T-helper 1 cell (primary cell): ENCODE measurements at regions not wholly inside any gene's neighbourhood (a gene's known extent, or its start where the extent isn't known, plus 50 kb on each side); places are given as distances from the start of the nearest gene placed in this dataset.

Source experiments
- DNase-seq, 5 donors: peaks; one replicate each; pipeline ENCODE4 v3.0.0-alpha.2; 2012 to 2020

DNA sequence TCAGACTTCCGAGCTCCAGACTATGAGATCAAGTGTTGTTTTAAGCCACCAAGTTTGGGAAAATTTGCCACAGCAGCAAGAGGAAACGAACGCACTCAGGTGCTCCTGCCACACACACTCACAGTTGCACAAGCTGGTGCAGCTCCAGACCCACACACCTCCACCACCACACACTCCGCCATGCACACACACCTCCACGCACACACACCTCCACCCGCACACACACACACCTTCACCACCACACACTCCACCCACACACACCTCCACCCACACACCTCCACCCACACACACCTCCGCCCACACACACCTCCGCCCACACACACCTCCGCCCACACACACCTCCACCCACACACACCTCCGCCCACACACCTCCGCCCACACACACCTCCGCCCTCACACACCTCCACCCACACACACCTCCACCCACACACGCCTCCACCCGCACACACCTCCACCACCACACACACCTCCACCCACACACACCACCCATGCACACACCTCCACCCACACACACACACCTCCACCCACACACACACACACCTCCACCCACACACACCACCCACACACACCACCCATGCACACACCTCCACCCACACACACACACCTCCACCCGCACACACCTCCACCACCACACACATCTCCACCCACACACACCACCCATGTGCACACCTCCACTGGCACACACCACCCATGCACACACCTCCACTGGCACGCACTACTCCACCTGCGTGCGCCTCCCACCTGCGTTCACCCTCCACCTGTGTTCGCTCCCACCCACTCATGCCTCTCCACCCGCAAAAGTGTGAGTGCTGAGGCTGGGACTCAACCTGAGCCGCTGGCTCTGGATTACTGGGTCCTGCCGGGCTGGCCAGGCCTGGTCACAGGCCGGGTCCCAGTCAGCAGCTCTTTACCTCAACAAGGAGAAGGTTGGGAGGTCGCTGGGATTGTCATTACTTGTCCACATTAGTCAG lies 175.6 kb downstream of the BMP7 start:
- no peak for DNase-seq

GRCh38 chr20:57091748-57092111 lies 174.7 kb downstream of the BMP7 start:
- DNase-seq = no peak

DNA sequence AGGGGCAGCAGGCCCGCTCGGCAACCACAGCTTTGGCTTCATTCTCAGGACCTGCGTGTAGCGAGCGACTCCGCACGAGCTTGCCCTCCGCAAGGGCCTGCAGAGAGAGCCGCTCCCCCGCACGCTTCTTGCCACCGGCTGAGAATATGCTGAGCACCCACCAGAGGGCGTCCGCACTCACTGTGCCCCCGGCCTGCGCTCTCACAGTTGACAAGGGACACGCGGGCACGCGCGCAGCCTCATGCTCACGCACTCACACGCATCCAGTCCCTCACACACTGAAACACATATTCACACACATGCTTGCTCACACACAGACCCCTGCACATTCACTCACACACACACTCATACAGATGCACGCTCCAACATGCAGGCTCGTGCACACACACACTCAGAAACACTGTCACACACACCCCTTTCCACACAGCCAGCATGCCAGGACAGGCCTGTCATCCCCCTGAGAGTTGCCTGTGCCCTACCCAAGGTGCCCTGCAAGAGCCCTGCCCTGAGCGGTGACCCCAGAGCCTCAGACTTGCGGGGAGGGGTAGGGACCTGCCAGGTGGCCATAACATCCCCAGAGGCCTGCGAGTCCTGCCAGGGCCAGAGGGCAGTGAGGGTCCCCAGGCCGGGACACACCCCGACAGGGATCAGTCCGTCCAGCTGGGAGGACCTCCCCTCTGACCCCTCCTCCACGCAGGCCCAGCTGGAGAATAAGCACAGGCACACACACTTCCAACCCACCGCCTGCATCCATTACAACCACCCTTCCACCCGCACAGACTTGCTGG lies 174.1 kb downstream of the BMP7 start:
- DNase-seq = peak in 3 of 5 donors; percentile 25 to 49 (median 32)

GRCh38 chr20:57092900-57093530 lies 173.4 kb downstream of the BMP7 start:
- no peak for DNase-seq

- no peak for DNase-seq
Observed at GRCh38 chr20:57093766-57094165, 172.7 kb downstream of the BMP7 start.

DNA sequence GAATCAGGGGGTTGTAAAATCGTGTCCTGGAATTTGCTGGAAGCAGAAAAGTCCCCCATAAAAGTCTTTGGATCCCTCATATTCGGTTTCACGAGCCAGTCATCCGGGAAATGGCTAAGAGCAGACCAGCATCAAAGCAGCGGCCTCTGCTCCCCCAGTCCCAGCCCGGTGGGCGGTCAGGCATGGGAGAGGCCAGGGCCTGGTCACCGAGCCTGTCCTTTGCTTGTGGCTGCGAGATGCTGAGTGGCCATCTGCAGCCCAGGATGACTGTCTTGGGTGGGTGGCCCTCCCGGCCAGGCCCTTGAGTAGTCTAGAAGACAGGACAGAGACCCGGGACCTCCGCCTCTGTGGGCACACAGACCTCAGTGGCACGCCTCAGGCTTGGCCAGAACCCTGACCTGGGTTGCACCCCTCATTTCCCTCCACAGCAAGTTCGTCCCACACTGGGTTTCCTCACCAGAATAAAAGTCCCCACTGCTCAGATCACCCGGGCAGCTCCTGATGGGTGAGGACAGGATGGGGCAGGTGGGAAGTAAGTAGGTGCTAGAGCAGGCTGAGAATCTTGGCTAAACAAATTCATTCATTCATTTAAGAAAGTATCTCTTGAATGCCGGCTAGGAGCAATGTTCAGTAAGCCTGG lies 172.1 kb downstream of the BMP7 start:
- no peak for DNase-seq

DNA sequence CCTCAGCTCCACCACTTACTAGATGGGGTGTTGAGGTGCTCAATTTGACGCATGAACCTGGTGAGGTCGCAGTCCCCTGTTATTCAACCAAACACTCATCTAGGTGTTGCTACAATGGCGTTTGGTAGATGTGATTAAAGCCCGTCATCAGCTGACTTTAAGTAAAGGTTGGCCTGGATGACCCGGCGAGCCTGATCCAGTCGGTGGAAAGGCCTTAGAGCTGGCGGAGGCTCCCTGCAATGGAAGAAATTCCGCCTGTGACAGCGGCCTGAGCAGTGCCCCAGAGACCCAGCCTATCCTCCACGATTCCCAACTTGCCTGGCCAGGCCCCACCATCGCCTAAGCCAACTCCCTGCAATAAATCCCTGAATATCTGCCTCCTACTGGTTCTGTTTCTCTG lies 171.4 kb downstream of the BMP7 start:
- DNase-seq = no peak

DNA sequence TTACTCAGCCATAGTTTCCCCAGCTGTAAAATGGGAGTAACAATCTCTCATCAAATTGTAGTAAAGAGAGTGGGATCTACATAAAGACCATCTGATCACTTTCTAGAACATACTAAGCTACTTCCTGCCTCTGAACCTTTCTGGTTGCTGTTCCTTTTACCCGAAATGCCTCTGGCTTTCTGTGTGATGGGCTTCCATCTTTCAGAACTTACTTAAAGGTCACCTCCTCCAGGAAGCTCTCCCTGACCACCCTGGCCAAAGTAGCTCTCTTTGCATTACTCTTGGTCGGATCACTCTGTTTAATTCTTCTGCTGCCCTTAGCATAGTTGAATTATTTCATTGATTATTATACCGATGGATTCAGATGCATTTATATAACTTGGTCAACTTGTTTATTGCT lies 171.0 kb downstream of the BMP7 start:
- no peak for DNase-seq

DNA sequence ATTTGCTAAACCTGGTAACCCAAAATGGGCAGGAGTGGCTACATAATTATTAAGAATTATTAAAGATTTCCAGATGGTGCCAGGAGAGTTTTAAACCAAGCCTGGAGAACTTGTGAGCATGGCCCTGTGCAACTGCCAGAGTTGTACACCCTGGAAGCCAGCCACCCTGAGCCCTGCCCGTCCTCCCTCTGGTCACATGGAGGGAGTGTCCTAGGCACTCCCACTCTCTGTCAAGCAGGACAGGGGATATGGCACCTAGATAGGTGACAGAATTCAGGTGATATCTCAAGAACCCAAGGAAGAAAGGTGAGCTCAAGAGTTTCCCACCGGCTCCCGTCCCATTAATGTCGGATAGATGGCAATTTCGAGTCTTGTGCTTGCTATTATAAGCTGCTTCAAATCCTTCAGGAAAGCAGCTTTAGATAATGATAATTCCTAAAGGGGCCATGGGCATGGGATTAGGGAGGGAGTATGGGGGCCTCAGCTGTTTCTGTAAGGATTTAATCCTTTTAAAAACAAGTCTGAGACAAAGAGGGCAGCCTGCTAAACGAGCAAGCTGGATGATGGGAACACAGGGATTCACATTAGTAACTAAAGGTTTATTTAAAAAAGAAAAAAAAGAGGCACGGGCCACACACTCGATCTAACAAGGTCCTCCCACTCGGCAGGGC lies 169.1 kb downstream of the BMP7 start:
- no peak for DNase-seq

- no peak for DNase-seq
Observed at GRCh38 chr20:57102160-57102559, 164.3 kb downstream of the BMP7 start.

- no peak for DNase-seq
Observed at GRCh38 chr20:57102566-57102965, 163.9 kb downstream of the BMP7 start.

DNA sequence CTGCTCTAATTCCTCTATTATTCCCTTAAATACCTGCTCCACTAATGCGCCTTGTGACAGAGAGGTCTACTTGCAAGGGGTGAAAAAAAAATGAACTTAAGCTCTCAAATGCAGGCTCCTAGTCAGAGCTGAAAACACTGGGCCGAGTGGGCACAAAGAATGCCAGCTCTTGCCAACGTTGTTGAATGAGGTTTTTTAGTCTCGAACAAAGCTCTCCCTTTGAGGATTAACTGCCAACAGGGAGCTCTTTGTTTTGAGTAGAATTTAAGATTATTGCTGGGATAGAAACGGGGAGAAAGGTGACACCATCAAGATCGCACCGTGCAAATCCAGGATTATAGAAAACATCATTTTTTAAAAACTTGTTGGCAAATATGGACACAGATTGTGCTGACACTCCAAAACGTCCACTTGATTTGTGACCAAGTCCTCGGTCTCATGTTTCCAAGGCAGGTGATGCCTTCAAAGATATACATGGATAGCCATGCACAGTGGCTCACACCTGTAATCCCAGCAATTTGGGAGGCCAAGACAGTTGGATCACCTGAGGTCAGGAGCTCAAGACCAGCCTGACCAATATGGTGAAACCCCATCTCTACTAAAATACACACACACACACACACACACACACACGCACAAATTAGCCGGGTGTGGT lies 163.2 kb downstream of the BMP7 start:
- no peak for DNase-seq

DNA sequence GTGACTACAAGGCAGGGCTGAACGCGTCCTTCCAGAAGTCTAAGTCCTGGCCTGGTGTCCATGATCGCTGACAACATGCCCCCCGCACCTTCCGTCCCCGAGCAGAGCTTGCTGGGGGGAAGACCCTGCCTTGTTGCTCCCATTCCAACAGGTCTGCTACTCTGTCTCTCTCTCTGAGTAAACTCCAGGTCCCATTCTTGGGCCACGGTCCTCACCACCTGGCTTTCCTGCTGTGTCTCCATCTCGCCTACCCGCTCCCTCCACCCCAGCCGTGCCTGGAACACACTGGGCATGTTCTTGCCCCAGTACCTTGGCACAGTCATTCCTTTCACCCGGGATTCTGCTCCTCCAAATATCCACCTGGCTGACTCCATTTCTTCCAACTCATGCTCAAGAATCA lies 162.3 kb downstream of the BMP7 start:
- DNase-seq = no peak

GRCh38 chr20:57104651-57105204 lies 161.7 kb downstream of the BMP7 start:
- DNase-seq = no peak

DNA sequence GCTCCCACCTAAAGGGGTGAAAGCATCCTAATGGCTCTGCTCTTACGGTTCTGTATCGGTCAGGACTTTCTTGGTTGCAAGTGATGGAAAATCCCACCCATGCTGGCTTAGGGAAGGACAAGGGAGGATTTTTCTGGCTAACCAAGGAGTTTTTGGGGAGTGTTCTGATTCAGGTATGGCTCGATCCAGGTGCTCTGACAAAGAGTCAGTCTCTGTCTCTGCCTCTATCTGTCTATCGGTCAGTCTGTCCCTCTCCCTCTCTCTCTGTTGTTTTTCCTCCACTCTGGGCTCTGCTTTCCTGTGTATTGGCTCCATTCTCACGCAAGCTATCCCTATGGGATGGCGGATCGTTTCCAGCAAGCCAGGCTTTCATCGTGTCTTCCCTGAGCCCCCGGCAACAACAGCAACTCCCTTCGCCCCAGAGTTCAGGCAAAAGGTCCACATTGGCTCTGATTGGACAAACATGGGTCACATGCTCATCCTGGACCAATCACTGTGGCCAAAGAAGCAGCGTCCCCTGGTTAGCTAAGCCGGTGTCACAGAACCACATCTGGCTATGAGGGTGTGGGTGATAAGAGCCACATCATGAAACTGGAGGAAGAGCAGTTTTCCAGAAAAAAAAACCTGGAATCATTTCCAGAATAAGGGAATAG lies 160.3 kb downstream of the BMP7 start:
- no peak for DNase-seq

GRCh38 chr20:57106692-57107091 lies 159.7 kb downstream of the BMP7 start:
- DNase-seq = no peak

DNA sequence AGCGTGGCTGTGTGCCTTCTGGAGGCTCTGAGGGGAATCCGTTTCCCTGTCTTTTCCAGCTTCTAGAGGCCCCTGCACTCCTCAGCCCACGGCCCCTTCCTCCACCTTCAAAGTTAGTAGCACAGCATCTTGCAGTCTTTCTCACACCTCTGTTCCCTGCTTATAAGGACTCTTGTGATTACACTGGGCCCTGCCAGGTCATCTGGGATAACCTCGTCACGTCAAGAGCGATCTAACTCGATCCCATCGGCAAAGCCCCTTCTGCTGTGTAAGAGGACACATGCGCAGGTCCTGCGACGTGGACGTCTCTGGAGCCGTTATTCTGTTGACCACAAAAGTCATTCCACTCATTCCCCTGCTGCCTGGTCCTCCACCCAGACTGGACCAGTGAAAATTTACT lies 159.2 kb downstream of the BMP7 start:
- DNase-seq = no peak

- no peak for DNase-seq
Observed at GRCh38 chr20:57108218-57108617, 158.2 kb downstream of the BMP7 start.

DNA sequence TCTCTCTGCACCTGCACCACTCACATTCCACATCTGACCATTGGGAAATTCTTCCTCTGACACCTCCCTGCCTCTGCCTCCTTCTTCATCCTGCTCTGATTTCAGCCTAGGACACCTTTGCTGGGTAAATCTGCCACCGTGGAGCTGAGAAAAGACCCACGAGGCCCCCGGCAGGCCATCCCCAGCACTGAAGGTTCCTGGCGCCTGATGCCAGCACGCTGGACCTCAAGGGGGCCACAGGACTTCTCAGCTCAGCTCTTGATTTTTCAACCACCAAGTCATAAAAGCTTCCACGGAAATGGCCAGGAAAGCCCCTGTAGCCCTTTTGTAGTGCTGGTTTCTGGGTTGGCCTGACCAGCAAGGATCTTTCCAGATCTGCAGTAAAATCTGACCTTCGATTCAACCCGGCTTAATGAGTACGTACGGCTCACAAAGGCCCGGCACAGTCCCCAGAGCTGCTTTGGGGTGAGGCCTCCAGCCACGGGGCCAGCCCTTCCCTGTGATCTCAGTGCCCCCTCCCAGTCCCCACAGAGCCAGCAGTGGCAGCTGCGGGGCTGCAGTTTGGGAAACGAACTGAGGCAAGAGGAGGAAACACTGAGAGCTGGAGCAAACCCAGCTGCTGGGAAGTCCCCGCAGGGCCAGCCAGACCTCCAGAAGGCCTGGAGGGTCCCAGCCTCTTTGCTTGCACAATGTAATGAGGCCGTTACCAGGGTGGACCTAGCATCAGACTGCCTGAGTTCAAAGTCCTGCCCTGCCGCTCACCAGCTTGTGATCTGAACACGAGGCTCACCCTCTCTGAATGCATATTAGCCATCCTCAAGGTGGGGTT lies 157.5 kb downstream of the BMP7 start:
- DNase-seq = no peak

DNA sequence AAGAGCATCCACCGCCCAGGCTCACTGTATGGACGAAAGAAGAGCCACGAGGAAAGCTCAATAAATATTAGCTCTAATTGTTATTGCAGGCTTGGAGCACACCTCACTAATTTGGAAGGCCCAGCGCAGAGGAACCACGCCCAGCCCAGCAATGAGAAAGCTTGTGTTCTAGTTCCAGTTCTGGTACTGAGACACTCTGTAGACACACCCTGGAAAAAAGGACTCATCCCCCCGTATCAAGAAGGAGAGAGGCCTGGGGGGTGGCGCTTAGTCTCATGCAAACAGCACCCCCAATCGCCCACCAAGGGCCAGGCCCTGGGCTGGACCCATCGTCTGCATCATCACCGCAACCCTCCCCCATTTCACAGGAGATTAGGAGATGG lies 156.9 kb downstream of the BMP7 start:
- no peak for DNase-seq
